ENCODE measurements at regions not wholly inside any gene's neighbourhood (a gene's known extent, or its start where the extent isn't known, plus 50 kb on each side); places are given as distances from the start of the nearest gene placed in this dataset.
A peak's percentile ranks its signal among the peaks of the same experiment; 100 is the strongest.

- H2BK20ac ChIP-seq (ENCODE audit: low read depth, low read length) = no peak overlapping the region
- intact Hi-C loops (cut with micrococcal nuclease) (no loop called here), in situ Hi-C loops (cut with MboI; ENCODE audit: low sequenced_read_pairs) (no loop called here), dilution Hi-C loops (cut with HindIII; ENCODE audit: low sequenced_read_pairs, unreplicated experiment) (no loop called here)
- no peak overlapping the region for H3K4ac ChIP-seq (ENCODE audit: low read depth, low read length)
- no peak overlapping the region for H3K18ac ChIP-seq (ENCODE audit: low read depth, low read length)
- H3K9me3 ChIP-seq (ENCODE audit: control insufficient read depth, insufficient read depth, low read length) = no peaks in the 10 kb centered on the region
- H3K9ac ChIP-seq (ENCODE audit: low read depth, low read length) = no peak overlapping the region
- no peak overlapping the region for H4K8ac ChIP-seq (ENCODE audit: low read depth in 2 of 2, low read length in 2 of 2)
- no peaks in the 10 kb centered on the region for H3K9me1 ChIP-seq (ENCODE audit: insufficient read depth, low read length)
- H3K36me3 ChIP-seq (ENCODE audit: control insufficient read depth, insufficient read depth, low read length) = no peaks in the 10 kb centered on the region
- H3K27ac ChIP-seq (ENCODE audit: insufficient read depth, low read length) = no peak overlapping the region
- H3K4me3 ChIP-seq (ENCODE audit: insufficient read depth, low read depth, low read length) = no peak overlapping the region
- no peak overlapping the region for H2BK15ac ChIP-seq (ENCODE audit: low read depth, low read length)
- H3K4me1 ChIP-seq (ENCODE audit: control insufficient read depth, insufficient read depth, low read length) = no peaks in the 10 kb centered on the region
- no peak overlapping the region for H2AK5ac ChIP-seq (ENCODE audit: low read depth, low read length)
- H3K56ac ChIP-seq (ENCODE audit: extremely low read depth, insufficient read depth, low read length) = no peak overlapping the region
- ChIA-PET POLR2A (ENCODE audit: unreplicated experiment) (no interaction called here), CTCF (no interaction called here)
- no peak overlapping the region for H4K5ac ChIP-seq (ENCODE audit: low read depth, low read length)
- H2AFZ ChIP-seq (replicated peaks; ENCODE audit: low read length, poor library complexity) = no peak overlapping the region
- H4K20me1 ChIP-seq (ENCODE audit: insufficient read depth, low read length) = no peaks in the 10 kb centered on the region
- no peak overlapping the region for H4K91ac ChIP-seq (ENCODE audit: insufficient read depth, low read depth, low read length)
- no peak overlapping the region for H3K14ac ChIP-seq (replicated peaks; ENCODE audit: low read depth, low read length)
- DNase-seq (no peak), ATAC-seq (ENCODE audit: low read depth) (no peak)
- no peaks in the 10 kb centered on the region for H3K79me1 ChIP-seq (ENCODE audit: low read depth in 1 of 2, low read length in 2 of 2)
- WGBS, 2 experiments (ENCODE audit: extremely low coverage in 2 of 2, insufficient read length in 1 of 2) = no CpG with 5 or more reads among the region's 2 CpGs
- H3K23ac ChIP-seq (ENCODE audit: low read depth, low read length) = no peak overlapping the region
- H2BK5ac ChIP-seq (ENCODE audit: low read depth, low read length, poor library complexity, severe bottlenecking) = no peak overlapping the region
- TF ChIP-seq BHLHE40 (IDR thresholded peaks at IDR 0.05; ENCODE audit: low read depth, low read length) = no peak
- TF ChIP-seq ELK1 (IDR thresholded peaks at IDR 0.05; ENCODE audit: borderline replicate concordance, low read depth, low read length) = no peak
- peak; percentile 80 for TF ChIP-seq MAFK (IDR thresholded peaks at IDR 0.05; ENCODE audit: low read depth, low read length)
- TF ChIP-seq FOS (IDR thresholded peaks at IDR 0.05; ENCODE audit: low read depth, low read length) = no peak
- TF ChIP-seq CHD1 (IDR thresholded peaks at IDR 0.05; ENCODE audit: low read depth, low read length) = no peak
- TF ChIP-seq CTCF (conservative IDR thresholded peaks at IDR 0.05; ENCODE audit: low read depth, low read length) = no peak
- no peak for TF ChIP-seq RCOR1 (IDR thresholded peaks at IDR 0.05; ENCODE audit: insufficient replicate concordance, low read length)
- no TSS peak for BruUV-seq (replicated peaks)
- H2BK120ac ChIP-seq (ENCODE audit: low read depth, low read length) = no peak overlapping the region
- H3K27me3 ChIP-seq (ENCODE audit: control insufficient read depth, insufficient read depth, low read length) = no peaks in the 10 kb centered on the region
- no peak overlapping the region for H3K4me2 ChIP-seq (ENCODE audit: low read depth, low read length)
- no peak overlapping the region for H2AK9ac ChIP-seq (replicated peaks; ENCODE audit: low read depth, low read length, poor library complexity)
These were observed 143.5 kb upstream of the ESRRG start for GRCh38 chr1:216866714-216867113.

All from IMR-90 (cell line).